Sigmoid colon (tissue), 4 donors: ENCODE measurements at regions not wholly inside any gene's neighbourhood (a gene's known extent, or its start where the extent isn't known, plus 50 kb on each side); places are given as distances from the start of the nearest gene placed in this dataset.

Source experiments
- EP300 ChIP-seq, 4 donors: sonication (generic); formaldehyde crosslinking; IDR thresholded peaks; one replicate each; pipeline ENCODE4 v1.6.1; 2017; ENCODE audit warnings: antibody characterized with exemption in 4 of 4
- POLR2A ChIP-seq, 2 donors: fragments of 450-650 bp; IDR thresholded peaks; one replicate each; pipeline ENCODE4 v1.6.1; 2016; ENCODE audit warnings: antibody characterized with exemption in 2 of 2, mild to moderate bottlenecking in 2 of 2, moderate library complexity in 2 of 2
- POLR2AphosphoS5 ChIP-seq, 4 donors: sonication (generic); formaldehyde crosslinking; IDR thresholded peaks; one replicate each; pipeline ENCODE4 v1.6.1; 2017; ENCODE audit warnings: antibody characterized with exemption in 4 of 4
- TF ChIP-seq, protein P1 (sequence below), 4 experiments: fragments of 450-650 bp in 3 of 4; fragments of 200-600 bp in 1 of 4; IDR thresholded peaks; one replicate each; pipeline ENCODE4 v1.5.1; 2016 to 2019; ENCODE audit warnings: antibody characterized with exemption in 4 of 4, mild to moderate bottlenecking in 3 of 4, moderate library complexity in 2 of 4

DNA sequence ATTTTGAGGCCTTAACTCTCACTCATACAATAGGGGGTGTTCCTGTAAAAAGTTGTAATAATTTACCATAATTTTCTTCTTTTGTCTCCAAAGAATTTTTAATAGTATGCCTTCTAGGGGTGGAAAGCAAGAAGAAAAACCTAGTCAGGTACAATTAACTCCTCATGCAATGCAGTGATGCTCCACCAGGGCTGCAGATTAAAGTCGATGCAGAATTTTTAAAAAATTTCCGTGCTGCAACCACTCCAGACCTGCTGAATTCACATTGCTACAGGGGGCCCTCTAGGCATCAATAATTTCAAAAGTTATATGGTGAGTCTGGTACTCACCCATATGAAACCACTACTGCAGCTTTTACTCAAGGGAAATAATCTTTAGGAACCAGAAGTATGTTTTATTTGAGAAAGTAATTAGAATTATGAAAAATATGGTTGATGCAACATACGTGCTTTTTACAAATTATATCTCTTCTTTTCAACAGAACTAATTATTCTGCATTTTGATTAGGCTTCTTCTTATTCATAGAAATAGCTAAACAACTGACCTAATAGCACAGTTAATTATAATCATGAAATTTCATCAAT, 353.2 kb downstream of the BCAT1 start:
- TF ChIP-seq, protein P1, sequence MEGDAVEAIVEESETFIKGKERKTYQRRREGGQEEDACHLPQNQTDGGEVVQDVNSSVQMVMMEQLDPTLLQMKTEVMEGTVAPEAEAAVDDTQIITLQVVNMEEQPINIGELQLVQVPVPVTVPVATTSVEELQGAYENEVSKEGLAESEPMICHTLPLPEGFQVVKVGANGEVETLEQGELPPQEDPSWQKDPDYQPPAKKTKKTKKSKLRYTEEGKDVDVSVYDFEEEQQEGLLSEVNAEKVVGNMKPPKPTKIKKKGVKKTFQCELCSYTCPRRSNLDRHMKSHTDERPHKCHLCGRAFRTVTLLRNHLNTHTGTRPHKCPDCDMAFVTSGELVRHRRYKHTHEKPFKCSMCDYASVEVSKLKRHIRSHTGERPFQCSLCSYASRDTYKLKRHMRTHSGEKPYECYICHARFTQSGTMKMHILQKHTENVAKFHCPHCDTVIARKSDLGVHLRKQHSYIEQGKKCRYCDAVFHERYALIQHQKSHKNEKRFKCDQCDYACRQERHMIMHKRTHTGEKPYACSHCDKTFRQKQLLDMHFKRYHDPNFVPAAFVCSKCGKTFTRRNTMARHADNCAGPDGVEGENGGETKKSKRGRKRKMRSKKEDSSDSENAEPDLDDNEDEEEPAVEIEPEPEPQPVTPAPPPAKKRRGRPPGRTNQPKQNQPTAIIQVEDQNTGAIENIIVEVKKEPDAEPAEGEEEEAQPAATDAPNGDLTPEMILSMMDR (IDR thresholded peaks at IDR 0.05): no peak
- TF ChIP-seq EP300 (IDR thresholded peaks at IDR 0.05): no peak
- no peak for TF ChIP-seq POLR2A (IDR thresholded peaks at IDR 0.05)
- TF ChIP-seq POLR2AphosphoS5 (IDR thresholded peaks at IDR 0.05): no peak
